Mesenchymal stem cell (in vitro differentiated cells and primary cell): ENCODE measurements at regions not wholly inside any gene's neighbourhood (a gene's known extent, or its start where the extent isn't known, plus 50 kb on each side); places are given as distances from the start of the nearest gene placed in this dataset.

Source experiments
- DNase-seq: peaks from one replicate; pipeline ENCODE4 v3.0.0-alpha.2; 2013
- H2AFZ ChIP-seq: one replicate; pipeline ENCODE4 v1.6.1; 2013; ENCODE audit warnings: low read depth, mild to moderate bottlenecking, control low read depth, inconsistent platforms, low read length, moderate library complexity
- H2AK5ac ChIP-seq: 2 replicates; pipeline ENCODE4 v1.6.1; 2013; ENCODE audit warnings: low read length, moderate library complexity, mild to moderate bottlenecking, inconsistent platforms; ENCODE audit not compliant: severe bottlenecking
- H2BK120ac ChIP-seq: one replicate; pipeline ENCODE4 v1.6.1; 2013; ENCODE audit warnings: low read depth, mild to moderate bottlenecking, inconsistent platforms, low read length, moderate library complexity
- H2BK12ac ChIP-seq, 2 experiments: one replicate each; pipeline ENCODE4 v1.6.1; 2013; ENCODE audit warnings: inconsistent platforms in 2 of 2, low read length in 2 of 2, mild to moderate bottlenecking in 2 of 2, moderate library complexity in 2 of 2, control low read depth in 1 of 2
- H2BK15ac ChIP-seq: one replicate; pipeline ENCODE4 v1.6.1; 2013; ENCODE audit warnings: mild to moderate bottlenecking, low read depth, inconsistent platforms; ENCODE audit not compliant: poor library complexity, severe bottlenecking
- H2BK5ac ChIP-seq: 2 replicates; pipeline ENCODE4 v1.6.1; 2013; ENCODE audit warnings: low read depth, mild to moderate bottlenecking, low read length, control low read depth, inconsistent platforms; ENCODE audit not compliant: poor library complexity, severe bottlenecking
- H3K14ac ChIP-seq, 2 experiments: one replicate each; pipeline ENCODE4 v1.6.1; 2013; ENCODE audit warnings: inconsistent platforms in 2 of 2, low read length in 2 of 2, control low read depth in 1 of 2, mild to moderate bottlenecking in 1 of 2, moderate library complexity in 1 of 2
- H3K18ac ChIP-seq, 2 experiments: one replicate each; pipeline ENCODE4 v1.6.1; 2013; ENCODE audit warnings: inconsistent platforms in 2 of 2, low read length in 2 of 2, control low read depth in 1 of 2, low read depth in 1 of 2, mild to moderate bottlenecking in 1 of 2
- H3K23ac ChIP-seq, 2 experiments: one replicate each; pipeline ENCODE4 v1.6.1; 2013; ENCODE audit warnings: inconsistent platforms in 2 of 2, low read length in 2 of 2, mild to moderate bottlenecking in 2 of 2, moderate library complexity in 2 of 2, control low read depth in 1 of 2
- H3K27ac ChIP-seq: 2 replicates; pipeline ENCODE4 v1.5.1; 2013; ENCODE audit warnings: mild to moderate bottlenecking, moderate library complexity, low read length, control low read depth, inconsistent platforms; ENCODE audit not compliant: poor library complexity, severe bottlenecking
- H3K27me3 ChIP-seq, 2 experiments: 2 replicates each; pipeline versions ENCODE4 v1.6.1 to v1.7.0; 2013; ENCODE audit warnings: low read length in 2 of 2, mild to moderate bottlenecking in 2 of 2, moderate library complexity in 2 of 2, control low read depth in 1 of 2, inconsistent platforms in 1 of 2; ENCODE audit not compliant: control insufficient read depth in 1 of 2, insufficient read depth in 1 of 2
- H3K36me3 ChIP-seq, 2 experiments: 2 replicates each; pipeline versions ENCODE4 v1.6.1 to v1.7.0; 2013; ENCODE audit warnings: low read length in 2 of 2, control low read depth in 1 of 2, inconsistent platforms in 1 of 2, low read depth in 1 of 2, mild to moderate bottlenecking in 1 of 2; ENCODE audit not compliant: insufficient read depth in 2 of 2, control insufficient read depth in 1 of 2
- H3K4ac ChIP-seq, 2 experiments: one replicate each; pipeline ENCODE4 v1.6.1; 2013; ENCODE audit warnings: inconsistent platforms in 2 of 2, low read length in 2 of 2, mild to moderate bottlenecking in 2 of 2, moderate library complexity in 2 of 2, control low read depth in 1 of 2, low read depth in 1 of 2
- H3K4me1 ChIP-seq: 2 replicates; pipeline ENCODE4 v1.6.1; 2013; ENCODE audit warnings: low read depth, low read length, control low read depth; ENCODE audit not compliant: control insufficient read depth, insufficient read depth
- H3K4me2 ChIP-seq: 2 replicates; pipeline ENCODE4 v1.6.1; 2013; ENCODE audit warnings: low read length, mild to moderate bottlenecking, inconsistent platforms; ENCODE audit not compliant: poor library complexity, severe bottlenecking
- H3K4me3 ChIP-seq, 2 experiments: 2 replicates each; pipeline versions ENCODE4 v1.5.1 to v1.7.0; 2013; ENCODE audit warnings: low read length in 2 of 2, mild to moderate bottlenecking in 2 of 2, control low read depth in 1 of 2, low read depth in 1 of 2; ENCODE audit not compliant: insufficient read depth in 1 of 2
- H3K79me1 ChIP-seq: replicated peaks from 2 replicates; pipeline ENCODE4 v1.6.1; 2013; ENCODE audit warnings: mild to moderate bottlenecking, control low read depth, low read length, inconsistent platforms; ENCODE audit not compliant: poor library complexity, severe bottlenecking
- H3K9ac ChIP-seq: 2 replicates; pipeline ENCODE4 v1.7.0; 2013; ENCODE audit warnings: mild to moderate bottlenecking, low read length, moderate library complexity
- H3K9me3 ChIP-seq: 2 replicates; pipeline ENCODE4 v1.7.0; 2013; ENCODE audit warnings: mild to moderate bottlenecking, low read length; ENCODE audit not compliant: control insufficient read depth
- H4K8ac ChIP-seq: one replicate; pipeline ENCODE4 v1.6.1; 2013; ENCODE audit warnings: inconsistent platforms, mild to moderate bottlenecking, low read length, moderate library complexity
- H4K91ac ChIP-seq: one replicate; pipeline ENCODE4 v1.6.1; 2013; ENCODE audit warnings: mild to moderate bottlenecking, low read length, inconsistent platforms
- WGBS: methylation state at CpG from one replicate; pipeline ENCODE4 v1.1.7; 2013; ENCODE audit warnings: mixed read lengths; 5-methylcytosine and 5-hydroxymethylcytosine counted together

DNA sequence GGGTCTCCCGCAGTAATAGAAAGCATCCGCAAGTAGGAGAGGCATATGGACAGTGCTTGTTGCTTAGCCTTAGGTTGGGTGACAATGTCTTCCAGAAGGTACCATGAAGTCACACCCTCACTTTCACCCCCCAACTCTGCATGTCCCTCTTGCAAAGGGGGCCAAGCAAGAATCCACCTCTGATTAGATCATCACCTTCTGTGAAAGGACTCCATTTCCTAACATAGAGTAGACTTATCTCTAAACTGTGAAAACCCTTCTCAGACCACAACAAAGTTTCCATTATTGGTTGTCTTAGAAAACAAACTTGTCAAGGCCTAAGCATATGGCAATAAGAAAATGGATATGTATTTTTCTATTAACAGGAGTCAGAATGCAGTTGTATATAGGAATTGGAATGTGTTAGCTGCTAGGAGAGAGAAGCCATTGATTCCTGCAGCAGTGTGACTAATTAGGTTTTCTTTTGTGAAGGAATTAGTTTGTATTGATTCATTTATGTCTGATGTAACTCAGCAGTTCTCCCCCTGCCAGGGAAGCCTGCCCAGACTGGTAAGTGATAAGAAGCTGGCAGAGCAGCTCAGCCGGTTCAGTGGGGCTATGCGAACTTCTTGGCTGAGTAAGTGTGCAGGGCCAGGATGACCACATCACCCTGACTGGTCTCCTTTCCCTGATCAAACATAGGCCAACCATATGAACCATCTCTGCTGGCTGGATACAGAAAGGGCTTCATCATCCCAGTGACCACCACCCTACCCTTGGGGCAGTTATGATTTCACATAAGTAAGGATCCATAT, 107.3 kb upstream of the CCDC196 start:
- H3K79me1 ChIP-seq = no peaks in the 10 kb centered on the region
- no peaks in the 10 kb centered on the region for H3K4me1 ChIP-seq
- H2AK5ac ChIP-seq = no peak overlapping the region
- no peak overlapping the region for H3K23ac ChIP-seq
- DNase-seq = no peak
- H3K4ac ChIP-seq = no peak overlapping the region
- H3K27me3 ChIP-seq = peaks cover 0 to 14% of the 10 kb centered on the region in 2 experiments
- H2BK12ac ChIP-seq = no peak overlapping the region
- no peak overlapping the region for H3K18ac ChIP-seq
- no peak overlapping the region for H4K91ac ChIP-seq
- peak overlapping the region in 1 of 2 experiments; percentile 22 for H3K14ac ChIP-seq
- H3K36me3 ChIP-seq = no peaks in the 10 kb centered on the region
- no peak overlapping the region for H2BK15ac ChIP-seq
- H3K4me3 ChIP-seq = no peak overlapping the region
- 98% methylated on average over 4 of the region's 4 CpGs for whole genome bisulfite sequencing
- H3K4me2 ChIP-seq = no peak overlapping the region
- H3K9me3 ChIP-seq = no peaks in the 10 kb centered on the region
- no peak overlapping the region for H2BK5ac ChIP-seq
- no peak overlapping the region for H2AFZ ChIP-seq
- no peak overlapping the region for H4K8ac ChIP-seq
- no peak overlapping the region for H3K27ac ChIP-seq
- no peak overlapping the region for H2BK120ac ChIP-seq
- no peak overlapping the region for H3K9ac ChIP-seq

DNA sequence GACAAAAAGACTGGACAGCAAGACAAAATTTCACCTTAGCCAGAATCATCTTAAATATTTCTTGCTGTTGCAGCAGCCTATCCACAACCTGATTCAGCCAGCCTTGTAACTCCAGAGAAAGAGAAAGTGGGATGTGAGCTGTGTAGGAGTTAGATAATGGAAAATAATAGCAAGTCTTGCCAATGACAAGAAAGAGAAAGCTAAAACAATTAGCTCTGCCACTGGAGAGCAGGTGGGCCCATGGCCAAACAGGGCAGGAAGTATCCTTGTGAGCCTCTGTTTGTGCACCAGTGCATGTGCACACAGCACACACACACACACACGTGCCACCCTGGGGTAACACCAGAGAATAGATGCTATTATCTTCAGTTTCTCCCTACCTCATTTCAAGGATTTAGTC, 106.0 kb upstream of the CCDC196 start:
- Histone ChIP-seq H3K4me2 (no peak overlapping the region), H4K91ac (no peak overlapping the region), H2BK120ac (no peak overlapping the region), H3K23ac (no peak overlapping the region), H3K27ac (no peak overlapping the region), H2BK15ac (no peak overlapping the region), H3K27me3 (peaks cover 0 to 14% of the 10 kb centered on the region in 2 experiments), H3K14ac (no peak overlapping the region), H3K36me3 (no peaks in the 10 kb centered on the region), H3K4me1 (no peaks in the 10 kb centered on the region), H3K4me3 (no peak overlapping the region), H3K9me3 (no peaks in the 10 kb centered on the region), H3K18ac (no peak overlapping the region), H3K4ac (no peak overlapping the region), H3K9ac (no peak overlapping the region), H2BK5ac (no peak overlapping the region), H3K79me1 (no peaks in the 10 kb centered on the region), H4K8ac (no peak overlapping the region), H2AFZ (no peak overlapping the region), H2AK5ac (no peak overlapping the region), H2BK12ac (no peak overlapping the region)
- no peak for DNase-seq
- WGBS = 43% methylated on average over 1 of the region's 1 CpG

GRCh38 chr14:66381755-66382154, 104.4 kb upstream of the CCDC196 start:
- no peak overlapping the region for H3K18ac ChIP-seq
- no peak overlapping the region for H2BK5ac ChIP-seq
- H2BK12ac ChIP-seq = no peak overlapping the region
- no peak overlapping the region for H4K91ac ChIP-seq
- no peak overlapping the region for H2BK15ac ChIP-seq
- no peak overlapping the region for H2AK5ac ChIP-seq
- no peak overlapping the region for H3K4ac ChIP-seq
- no peaks in the 10 kb centered on the region for H3K4me1 ChIP-seq
- H2AFZ ChIP-seq = no peak overlapping the region
- no peak overlapping the region for H3K23ac ChIP-seq
- WGBS = no CpG with 5 or more reads among the region's 1 CpG
- H3K36me3 ChIP-seq = no peaks in the 10 kb centered on the region
- H3K9ac ChIP-seq = no peak overlapping the region
- DNase-seq = no peak
- H3K9me3 ChIP-seq = no peaks in the 10 kb centered on the region
- H3K27ac ChIP-seq = no peak overlapping the region
- H4K8ac ChIP-seq = no peak overlapping the region
- H3K27me3 ChIP-seq = peaks cover 0 to 14% of the 10 kb centered on the region in 2 experiments
- H3K79me1 ChIP-seq = no peaks in the 10 kb centered on the region
- H2BK120ac ChIP-seq = no peak overlapping the region
- H3K4me2 ChIP-seq = no peak overlapping the region
- no peak overlapping the region for H3K4me3 ChIP-seq
- H3K14ac ChIP-seq = no peak overlapping the region

DNA sequence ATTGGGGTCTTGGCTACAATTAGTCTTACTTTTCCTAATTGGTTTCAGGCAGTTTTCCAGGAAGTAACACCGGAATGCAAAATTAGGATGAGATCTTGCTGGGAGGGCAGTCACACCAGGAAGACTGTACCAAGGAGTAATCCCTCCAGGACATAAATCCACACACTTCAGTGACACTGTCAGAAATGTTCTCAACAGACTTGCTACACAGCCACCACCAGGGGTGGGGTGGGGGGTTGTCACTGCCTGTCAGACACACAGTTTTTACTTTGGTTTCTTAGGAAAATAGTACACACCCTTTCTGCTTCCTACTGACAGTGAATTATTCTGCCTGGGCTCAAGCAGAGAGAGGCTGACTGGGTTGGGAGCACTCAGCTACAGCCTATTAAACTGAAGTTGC, 102.9 kb upstream of the CCDC196 start:
- Histone ChIP-seq H3K18ac (no peak overlapping the region), H3K27me3 (peaks cover 0 to 14% of the 10 kb centered on the region in 2 experiments), H3K23ac (peak overlapping the region in 1 of 2 experiments; percentile 96), H2BK15ac (no peak overlapping the region), H2BK5ac (no peak overlapping the region), H3K36me3 (no peaks in the 10 kb centered on the region), H4K8ac (no peak overlapping the region), H3K4me3 (no peak overlapping the region), H3K4ac (no peak overlapping the region), H3K79me1 (no peaks in the 10 kb centered on the region), H2AFZ (no peak overlapping the region), H2BK12ac (no peak overlapping the region), H2BK120ac (no peak overlapping the region), H3K9ac (no peak overlapping the region), H2AK5ac (no peak overlapping the region), H4K91ac (no peak overlapping the region), H3K14ac (no peak overlapping the region), H3K4me1 (no peaks in the 10 kb centered on the region), H3K4me2 (no peak overlapping the region), H3K27ac (no peak overlapping the region), H3K9me3 (no peaks in the 10 kb centered on the region)
- WGBS = 80% methylated on average over 1 of the region's 1 CpG
- DNase-seq = no peak
